HepG2 (cell line): ENCODE measurements at regions not wholly inside any gene's neighbourhood (a gene's known extent, or its start where the extent isn't known, plus 50 kb on each side); places are given as distances from the start of the nearest gene placed in this dataset.

Source experiments
- ATAC-seq: fragments of 200-7000 bp; cut with Tn5 transposase; 3 replicates; pipeline ENCODE4 v1.9.1; 2020; ENCODE audit warnings: mild to moderate bottlenecking, moderate library complexity
- BruUV-seq: library from RNA; stranded (reverse); fragments of 400-500 nt; replicated peaks from 2 replicates; lab custom pipeline; 2021; lab: Mats Ljungman, UMichigan
- CTCF ChIA-PET: fragments of 300-600 bp; formaldehyde crosslinking; extraction: SDS; loops from one replicate; lab custom pipeline; 2021; ENCODE audit warnings: low total read pairs, inconsistent platforms, low intra/inter-chr PET ratio; lab: Yijun Ruan, JAX
- POLR2A ChIA-PET: fragments of 350-600 bp; sonication (Branson Sonifier 250); formaldehyde crosslinking; loops from one replicate; lab custom pipeline; 2020; ENCODE audit warnings: antibody characterized with exemption, inconsistent platforms; lab: Yijun Ruan, JAX
- DNase-seq: peaks from one replicate; pipeline ENCODE4 v3.0.0-alpha.2; 2015; ENCODE audit warnings: low spot score
- FAIRE-seq: peaks from 3 replicates; lab custom pipeline; 2011; peaks lifted over from hg19 to GRCh38; lab: Jason Lieb, UNC
- H2AFZ ChIP-seq: one replicate; pipeline ENCODE4 v1.6.1; 2011; ENCODE audit warnings: low read length, inconsistent platforms
- H3K27ac ChIP-seq: fragments of 300-600 bp; 3 replicates; pipeline ENCODE4 v1.8.0; 2011; ENCODE audit warnings: mixed run types, mild to moderate bottlenecking, mixed read lengths, low read length, inconsistent platforms; ENCODE audit not compliant: insufficient read depth; ENCODE audit errors: extremely low read length
- H3K27me3 ChIP-seq, 2 experiments: fragments of 200-600 bp in 1 of 2; 2 replicates in 1 of 2; 3 replicates in 1 of 2; pipeline versions ENCODE4 v1.6.0 to v1.8.0; 2011; ENCODE audit warnings: low read length in 2 of 2, mild to moderate bottlenecking in 2 of 2, moderate library complexity in 2 of 2, inconsistent platforms in 1 of 2; ENCODE audit not compliant: insufficient read depth in 2 of 2, control insufficient read depth in 1 of 2
- H3K36me3 ChIP-seq, 2 experiments: fragments of 200-600 bp in 1 of 2; replicated peaks in 1 of 2; 2 replicates in 1 of 2; 3 replicates in 1 of 2; pipeline versions ENCODE4 v1.5.1 to v1.8.0; 2011; ENCODE audit warnings: low read length in 2 of 2, inconsistent platforms in 1 of 2; ENCODE audit not compliant: insufficient read depth in 2 of 2, control insufficient read depth in 1 of 2
- H3K4me1 ChIP-seq: 2 replicates; pipeline ENCODE4 v1.5.1; 2012; ENCODE audit warnings: low read length, inconsistent platforms; ENCODE audit not compliant: insufficient read depth
- H3K4me2 ChIP-seq: 2 replicates; pipeline ENCODE4 v1.6.0; 2011; ENCODE audit warnings: low read depth, low read length, inconsistent platforms
- H3K4me3 ChIP-seq, 3 experiments: fragments of 200-600 bp in 1 of 3; sonication (generic), shearing (Covaris generic) in 1 of 3; replicated peaks in 1 of 3; 2 replicates each; pipeline ENCODE4 v1.5.1; 2011 to 2016; ENCODE audit warnings: low read length in 3 of 3, inconsistent platforms in 2 of 3, low read depth in 2 of 3, mild to moderate bottlenecking in 2 of 3, control low read depth in 1 of 3, mixed read lengths in 1 of 3; ENCODE audit not compliant: insufficient read depth in 1 of 3
- H3K79me2 ChIP-seq: one replicate; pipeline ENCODE4 v1.6.1; 2011; ENCODE audit warnings: low read length, inconsistent platforms; ENCODE audit not compliant: insufficient read depth
- H3K9ac ChIP-seq: 2 replicates; pipeline ENCODE4 v1.6.0; 2011; ENCODE audit warnings: mild to moderate bottlenecking, low read depth, low read length, inconsistent platforms; ENCODE audit not compliant: insufficient read depth
- H3K9me3 ChIP-seq: 2 replicates; pipeline ENCODE4 v1.5.1; 2012; ENCODE audit warnings: mild to moderate bottlenecking, low read length
- H4K20me1 ChIP-seq: 2 replicates; pipeline ENCODE4 v1.6.0; 2011; ENCODE audit warnings: inconsistent platforms, mild to moderate bottlenecking, low read length, moderate library complexity; ENCODE audit not compliant: insufficient read depth
- KAT7 ChIP-seq: IDR thresholded peaks from 2 replicates; pipeline ENCODE4 v1.6.1; 2018; ENCODE audit warnings: borderline replicate concordance, missing compliant biosample characterization
- SNRNP70 ChIP-seq: fragments of 200-400 bp; formaldehyde crosslinking; IDR thresholded peaks from 2 replicates; pipeline ENCODE4 v1.6.1; 2017; ENCODE audit warnings: mild to moderate bottlenecking, low read depth, low read length, moderate library complexity
- ZNF101 ChIP-seq: sonication (generic); formaldehyde crosslinking; IDR thresholded peaks from 2 replicates; pipeline ENCODE4 v1.4.0; 2020; ENCODE audit warnings: mild to moderate bottlenecking, low read depth, missing genetic modification reagents, borderline replicate concordance
- ZNF136 ChIP-seq: sonication (generic); formaldehyde crosslinking; IDR thresholded peaks from 2 replicates; pipeline ENCODE4 v1.8.1; 2022; ENCODE audit warnings: low read depth, mild to moderate bottlenecking, moderate library complexity, missing genetic modification reagents
- ZNF629 ChIP-seq: sonication (generic); formaldehyde crosslinking; conservative IDR thresholded peaks from 2 replicates; pipeline ENCODE4 v1.5.0; 2020; ENCODE audit warnings: missing genetic modification reagents
- ZSCAN12 ChIP-seq: sonication (generic); formaldehyde crosslinking; IDR thresholded peaks from 2 replicates; pipeline ENCODE4 v1.9.0; 2021; ENCODE audit warnings: mild to moderate bottlenecking, missing genetic modification reagents
- WGBS: methylation state at CpG from one replicate; pipeline ENCODE4 v1.1.6; 2017; ENCODE audit warnings: low lambda C conversion rate; 5-methylcytosine and 5-hydroxymethylcytosine counted together
- in situ Hi-C: cut with HindIII; loops from 2 replicates; pipeline ENCODE4 v1.10.0; 2017; ENCODE audit warnings: low pct_unique_long_range_greater_than_20kb; ENCODE audit not compliant: extremely low pct_ligation_motif_present
- intact Hi-C: fragments of 100-400 bp; cut with micrococcal nuclease; formaldehyde crosslinking; loops from one replicate; pipeline ENCODE4 v1.10.0; 2022; ENCODE audit not compliant: unreplicated experiment
- TF ChIP-seq, protein P1 (sequence below): fragments of 450-650 bp; IDR thresholded peaks from 2 replicates; pipeline ENCODE4 v1.6.1; 2017; ENCODE audit warnings: mild to moderate bottlenecking
- TF ChIP-seq, protein P2 (sequence below): sonication (generic); formaldehyde crosslinking; IDR thresholded peaks from 2 replicates; pipeline ENCODE4 v1.5.0; 2020; ENCODE audit warnings: mild to moderate bottlenecking, missing genetic modification reagents

DNA sequence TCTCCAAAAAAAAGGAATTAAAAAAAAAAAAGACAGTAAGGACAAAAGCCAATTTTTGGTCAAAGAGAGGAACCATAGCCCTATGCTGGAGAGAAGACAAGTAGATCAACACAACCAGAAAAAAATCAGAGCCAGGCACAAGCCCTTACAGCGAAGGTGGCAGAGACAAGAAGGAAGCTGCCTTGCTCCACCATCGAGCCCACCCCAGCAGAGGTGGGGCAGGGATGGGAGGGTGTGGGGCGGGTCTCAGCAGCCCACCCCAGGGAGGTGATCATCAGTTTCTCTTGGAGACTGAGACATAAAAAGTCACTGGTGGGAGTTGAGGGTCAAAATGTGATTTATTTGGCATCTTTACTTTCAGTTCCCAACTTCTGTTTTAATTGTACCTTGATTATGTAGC lies 332.4 kb downstream of the FOXO1 start:
- DNase-seq = no peak
- ATAC-seq = no peak
- TF ChIP-seq, protein P1, sequence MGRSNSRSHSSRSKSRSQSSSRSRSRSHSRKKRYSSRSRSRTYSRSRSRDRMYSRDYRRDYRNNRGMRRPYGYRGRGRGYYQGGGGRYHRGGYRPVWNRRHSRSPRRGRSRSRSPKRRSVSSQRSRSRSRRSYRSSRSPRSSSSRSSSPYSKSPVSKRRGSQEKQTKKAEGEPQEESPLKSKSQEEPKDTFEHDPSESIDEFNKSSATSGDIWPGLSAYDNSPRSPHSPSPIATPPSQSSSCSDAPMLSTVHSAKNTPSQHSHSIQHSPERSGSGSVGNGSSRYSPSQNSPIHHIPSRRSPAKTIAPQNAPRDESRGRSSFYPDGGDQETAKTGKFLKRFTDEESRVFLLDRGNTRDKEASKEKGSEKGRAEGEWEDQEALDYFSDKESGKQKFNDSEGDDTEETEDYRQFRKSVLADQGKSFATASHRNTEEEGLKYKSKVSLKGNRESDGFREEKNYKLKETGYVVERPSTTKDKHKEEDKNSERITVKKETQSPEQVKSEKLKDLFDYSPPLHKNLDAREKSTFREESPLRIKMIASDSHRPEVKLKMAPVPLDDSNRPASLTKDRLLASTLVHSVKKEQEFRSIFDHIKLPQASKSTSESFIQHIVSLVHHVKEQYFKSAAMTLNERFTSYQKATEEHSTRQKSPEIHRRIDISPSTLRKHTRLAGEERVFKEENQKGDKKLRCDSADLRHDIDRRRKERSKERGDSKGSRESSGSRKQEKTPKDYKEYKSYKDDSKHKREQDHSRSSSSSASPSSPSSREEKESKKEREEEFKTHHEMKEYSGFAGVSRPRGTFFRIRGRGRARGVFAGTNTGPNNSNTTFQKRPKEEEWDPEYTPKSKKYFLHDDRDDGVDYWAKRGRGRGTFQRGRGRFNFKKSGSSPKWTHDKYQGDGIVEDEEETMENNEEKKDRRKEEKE = no peak
- no peak for TF ChIP-seq SNRNP70
- no peak for TF ChIP-seq ZNF629 (CRISPR knock-in tag)
- no peak for TF ChIP-seq ZNF101 (CRISPR knock-in tag)
- no peak for TF ChIP-seq ZNF136
- no peak for TF ChIP-seq ZSCAN12 (CRISPR knock-in tag)
- H3K9ac ChIP-seq = no peak overlapping the region
- POLR2A ChIA-PET = no interaction called here
- no peaks in the 10 kb centered on the region for H3K27me3 ChIP-seq
- peaks cover 93% of the 10 kb centered on the region for H3K4me1 ChIP-seq
- in situ Hi-C loops = loop anchor here (10.0 kb wide), 1 partner anchor 331 kb away; the partner anchor contains the start of gene FOXO1
- H3K27ac ChIP-seq = no peak overlapping the region
- no peak for FAIRE-seq
- no peaks in the 10 kb centered on the region for H3K79me2 ChIP-seq
- no peak overlapping the region for H2AFZ ChIP-seq
- H3K4me3 ChIP-seq = no peak overlapping the region
- H3K9me3 ChIP-seq = no peaks in the 10 kb centered on the region
- H4K20me1 ChIP-seq = no peaks in the 10 kb centered on the region
- no TSS peak for BruUV-seq
- CTCF ChIA-PET = no interaction called here
- WGBS = 90% methylated on average over 3 of the region's 3 CpGs
- intact Hi-C loops = no loop called here
- no peaks in the 10 kb centered on the region for H3K36me3 ChIP-seq
- no peak overlapping the region for H3K4me2 ChIP-seq

DNA sequence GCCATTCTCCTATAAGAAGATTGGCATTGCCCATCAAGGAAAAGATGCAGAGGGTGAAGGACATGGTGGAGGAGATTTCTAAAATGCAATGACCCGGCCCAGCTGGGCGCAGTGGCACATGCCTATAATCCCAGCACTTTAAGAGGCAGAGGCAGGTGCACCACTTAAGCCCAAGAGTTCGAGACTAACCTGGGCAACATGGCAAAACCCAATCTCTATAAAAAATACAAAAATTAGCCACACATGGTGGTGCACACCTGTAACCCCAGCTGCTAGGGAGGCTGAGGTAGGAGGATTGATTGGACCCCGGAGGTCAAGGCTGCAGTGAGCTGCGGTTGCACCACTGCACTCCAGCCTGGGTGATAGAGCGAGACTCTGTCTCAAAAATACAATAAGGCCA lies 331.8 kb downstream of the FOXO1 start:
- intact Hi-C loops (no loop called here), in situ Hi-C loops (loop anchor here (10.0 kb wide), 1 partner anchor 330 kb away; the partner anchor contains the start of gene FOXO1)
- no peak overlapping the region for H2AFZ ChIP-seq
- no peak for FAIRE-seq
- no peaks in the 10 kb centered on the region for H3K27me3 ChIP-seq
- H3K4me2 ChIP-seq = no peak overlapping the region
- ChIA-PET POLR2A (no interaction called here), CTCF (no interaction called here)
- H3K9ac ChIP-seq = no peak overlapping the region
- H3K79me2 ChIP-seq = no peaks in the 10 kb centered on the region
- no peaks in the 10 kb centered on the region for H4K20me1 ChIP-seq
- 96% methylated on average over 6 of the region's 6 CpGs for WGBS
- ATAC-seq = no peak
- no peaks in the 10 kb centered on the region for H3K9me3 ChIP-seq
- peaks cover 93% of the 10 kb centered on the region for H3K4me1 ChIP-seq
- BruUV-seq = no TSS peak
- no peaks in the 10 kb centered on the region for H3K36me3 ChIP-seq
- no peak overlapping the region for H3K4me3 ChIP-seq
- TF ChIP-seq KAT7 (CRISPR knock-in tag) = no peak
- TF ChIP-seq, protein P2, sequence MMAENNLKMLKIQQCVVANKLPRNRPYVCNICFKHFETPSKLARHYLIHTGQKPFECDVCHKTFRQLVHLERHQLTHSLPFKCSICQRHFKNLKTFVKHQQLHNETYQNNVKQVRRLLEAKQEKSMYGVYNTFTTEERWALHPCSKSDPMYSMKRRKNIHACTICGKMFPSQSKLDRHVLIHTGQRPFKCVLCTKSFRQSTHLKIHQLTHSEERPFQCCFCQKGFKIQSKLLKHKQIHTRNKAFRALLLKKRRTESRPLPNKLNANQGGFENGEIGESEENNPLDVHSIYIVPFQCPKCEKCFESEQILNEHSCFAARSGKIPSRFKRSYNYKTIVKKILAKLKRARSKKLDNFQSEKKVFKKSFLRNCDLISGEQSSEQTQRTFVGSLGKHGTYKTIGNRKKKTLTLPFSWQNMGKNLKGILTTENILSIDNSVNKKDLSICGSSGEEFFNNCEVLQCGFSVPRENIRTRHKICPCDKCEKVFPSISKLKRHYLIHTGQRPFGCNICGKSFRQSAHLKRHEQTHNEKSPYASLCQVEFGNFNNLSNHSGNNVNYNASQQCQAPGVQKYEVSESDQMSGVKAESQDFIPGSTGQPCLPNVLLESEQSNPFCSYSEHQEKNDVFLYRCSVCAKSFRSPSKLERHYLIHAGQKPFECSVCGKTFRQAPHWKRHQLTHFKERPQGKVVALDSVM (CRISPR knock-in tag) = peak; percentile 34; the same call in 1 of the 2 replicates
- no peak for DNase-seq
- H3K27ac ChIP-seq = no peak overlapping the region
